Ovary (tissue), 3 donors: ENCODE measurements at regions not wholly inside any gene's neighbourhood (a gene's known extent, or its start where the extent isn't known, plus 50 kb on each side); places are given as distances from the start of the nearest gene placed in this dataset.

Source experiments
- CTCF ChIP-seq, 3 donors: fragments of 450-650 bp in 2 of 3; fragments of 200-600 bp in 1 of 3; IDR thresholded peaks; one replicate each; pipeline versions ENCODE4 v1.5.1 to v1.8.0; 2016 to 2022; ENCODE audit warnings: antibody characterized with exemption in 3 of 3, mild to moderate bottlenecking in 1 of 3
- POLR2A ChIP-seq: fragments of 450-650 bp; IDR thresholded peaks from one replicate; pipeline ENCODE4 v1.6.1; 2017; ENCODE audit warnings: antibody characterized with exemption, mild to moderate bottlenecking, moderate library complexity
- donor health status: DM: no; HTN: no; CAD: no.

- TF ChIP-seq POLR2A, result no peak
- TF ChIP-seq CTCF (IDR thresholded peaks at IDR 0.05), result no peak
Measured at GRCh38 chr3:182597621-182598041, 195.7 kb upstream of the ATP11B start.
